Right atrium auricular region (tissue), 2 donors: ENCODE measurements at regions not wholly inside any gene's neighbourhood (a gene's known extent, or its start where the extent isn't known, plus 50 kb on each side); places are given as distances from the start of the nearest gene placed in this dataset.

Source experiments
- DNase-seq: peaks from one replicate; pipeline ENCODE4 v3.0.0-alpha.2; 2019; ENCODE audit warnings: low spot score
- H3K27ac ChIP-seq, 2 donors: fragments of 200-600 bp; sonication (generic); 1 replicate in 1 of 2; 2 replicates in 1 of 2; pipeline ENCODE4 v1.5.1; 2016 to 2019
- H3K27me3 ChIP-seq, 2 donors: fragments of 200-600 bp; sonication (generic); one replicate each; pipeline versions ENCODE4 v1.5.1 to v1.6.0; 2017 to 2019
- H3K36me3 ChIP-seq: fragments of 200-600 bp; sonication (generic); one replicate; pipeline ENCODE4 v1.5.1; 2016
- H3K4me1 ChIP-seq, 2 donors: fragments of 200-600 bp; sonication (generic); one replicate each; pipeline versions ENCODE4 v1.5.1 to v1.6.0; 2017 to 2019
- H3K4me3 ChIP-seq, 2 donors: fragments of 200-600 bp; sonication (generic); 1 replicate in 1 of 2; 2 replicates in 1 of 2; pipeline ENCODE4 v1.5.1; 2017 to 2019; ENCODE audit warnings: mild to moderate bottlenecking in 1 of 2, moderate library complexity in 1 of 2
- H3K9me3 ChIP-seq, 2 donors: fragments of 200-600 bp; sonication (generic); one replicate each; pipeline ENCODE4 v1.5.1; 2019
- CTCF ChIP-seq, 2 donors: fragments of 200-600 bp; sonication (generic); IDR thresholded peaks; one replicate each; pipeline ENCODE4 v1.5.1; 2019; ENCODE audit warnings: antibody characterized with exemption in 2 of 2

- H3K9me3 ChIP-seq, result peaks cover 0 to 22% of the 10 kb centered on the region in 2 donors
- TF ChIP-seq CTCF (IDR thresholded peaks at IDR 0.05), result no peak
- H3K27me3 ChIP-seq, result no peaks in the 10 kb centered on the region
- H3K27ac ChIP-seq, result peak overlapping the region; percentile 67 to 82
- peaks cover 0 to 23% of the 10 kb centered on the region in 2 donors for H3K4me1 ChIP-seq
- H3K36me3 ChIP-seq, result no peaks in the 10 kb centered on the region
- DNase-seq, result no peak
- H3K4me3 ChIP-seq, result no peak overlapping the region
Observed at GRCh38 chr14:103205541-103205906, 82.3 kb downstream of the TNFAIP2 start.

- Histone ChIP-seq H3K4me3 (peak overlapping the region; percentile 38 to 59), H3K27ac (peak overlapping the region; percentile 67 to 82), H3K9me3 (peaks cover 0 to 21% of the 10 kb centered on the region in 2 donors), H3K36me3 (no peaks in the 10 kb centered on the region), H3K4me1 (peaks cover 0 to 23% of the 10 kb centered on the region in 2 donors), H3K27me3 (no peaks in the 10 kb centered on the region)
- DNase-seq, result no peak
- no peak for TF ChIP-seq CTCF (IDR thresholded peaks at IDR 0.05)
Observed at GRCh38 chr14:103206023-103206481, 82.8 kb downstream of the TNFAIP2 start.

GRCh38 chr14:103206836-103207387 lies 83.7 kb downstream of the TNFAIP2 start:
- H3K9me3 ChIP-seq, result peaks cover 0 to 16% of the 10 kb centered on the region in 2 donors
- H3K4me1 ChIP-seq, result peaks cover 0 to 23% of the 10 kb centered on the region in 2 donors
- H3K36me3 ChIP-seq, result no peaks in the 10 kb centered on the region
- H3K27me3 ChIP-seq, result no peaks in the 10 kb centered on the region
- DNase-seq, result peak; percentile 88
- H3K4me3 ChIP-seq, result peak overlapping the region; percentile 38 to 59
- TF ChIP-seq CTCF (IDR thresholded peaks at IDR 0.05), result no peak
- peak overlapping the region; percentile 67 to 82 for H3K27ac ChIP-seq

GRCh38 chr14:103207388-103208072 lies 84.3 kb downstream of the TNFAIP2 start:
- peak overlapping the region; percentile 67 to 82 for H3K27ac ChIP-seq
- H3K4me1 ChIP-seq, result peaks cover 0 to 23% of the 10 kb centered on the region in 2 donors
- DNase-seq, result no peak
- no peak for TF ChIP-seq CTCF (IDR thresholded peaks at IDR 0.05)
- no peaks in the 10 kb centered on the region for H3K27me3 ChIP-seq
- peak overlapping the region; percentile 38 to 59 for H3K4me3 ChIP-seq
- peaks cover 0 to 16% of the 10 kb centered on the region in 2 donors for H3K9me3 ChIP-seq
- H3K36me3 ChIP-seq, result no peaks in the 10 kb centered on the region

GRCh38 chr14:103209054-103209453 lies 85.8 kb downstream of the TNFAIP2 start:
- Histone ChIP-seq H3K27ac (peak overlapping the region; percentile 67 to 82), H3K4me3 (peak overlapping the region in 1 of 2 donors; percentile 59), H3K27me3 (no peaks in the 10 kb centered on the region), H3K9me3 (peaks cover 0 to 13% of the 10 kb centered on the region in 2 donors), H3K4me1 (peaks cover 0 to 23% of the 10 kb centered on the region in 2 donors), H3K36me3 (no peaks in the 10 kb centered on the region)
- TF ChIP-seq CTCF (IDR thresholded peaks at IDR 0.05), result no peak
- DNase-seq, result no peak
